ENCODE measurements at regions not wholly inside any gene's neighbourhood (a gene's known extent, or its start where the extent isn't known, plus 50 kb on each side); places are given as distances from the start of the nearest gene placed in this dataset.
"Not testable (repeated sequence)": the region's sequence is repeated elsewhere in the genome, so short reads cannot be mapped to it uniquely, and the experiment has no call there.

- H3K4me2 ChIP-seq (ENCODE audit: low read depth, low read length): no peak overlapping the region
- H3K9me3 ChIP-seq (replicated peaks; ENCODE audit: insufficient read depth, low read length): no peaks in the 10 kb centered on the region
- no peak for DNase-seq
- H3K27ac ChIP-seq (ENCODE audit: low read length): no peak overlapping the region
- no peaks in the 10 kb centered on the region for H4K20me1 ChIP-seq (ENCODE audit: insufficient read depth, low read length)
- no peaks in the 10 kb centered on the region for H3K9me2 ChIP-seq (replicated peaks; ENCODE audit: insufficient read depth, low read length)
- no peaks in the 10 kb centered on the region for H3K4me1 ChIP-seq (ENCODE audit: low read length)
- no peak for TF ChIP-seq EZH2 (optimal IDR thresholded peaks at IDR 0.05; ENCODE audit: low read depth, low read length)
- no peaks in the 10 kb centered on the region for H3K27me3 ChIP-seq (replicated peaks; ENCODE audit: insufficient read depth, low read length)
- no peak overlapping the region for H3K4me3 ChIP-seq (ENCODE audit: low read length)
- H2AFZ ChIP-seq (ENCODE audit: low read length): no peak overlapping the region
- H3K79me2 ChIP-seq (ENCODE audit: low read length): no peaks in the 10 kb centered on the region
- H3K36me3 ChIP-seq (replicated peaks; ENCODE audit: insufficient read depth, low read length): no peaks in the 10 kb centered on the region
- no peaks in the 10 kb centered on the region for H3F3A ChIP-seq (ENCODE audit: insufficient read depth, low read length)
- H3K9ac ChIP-seq (ENCODE audit: low read length): no peak overlapping the region
Measured at GRCh38 chr9:90156318-90156717, 486.3 kb downstream of the DIRAS2 start.

- Histone ChIP-seq H3K4me1 (ENCODE audit: low read length) (no peaks in the 10 kb centered on the region), H3K27me3 (replicated peaks; ENCODE audit: insufficient read depth, low read length) (no peaks in the 10 kb centered on the region)
- TF ChIP-seq CTCF (IDR thresholded peaks at IDR 0.05; ENCODE audit: low read length) (no peak), EZH2 (optimal IDR thresholded peaks at IDR 0.05; ENCODE audit: low read depth, low read length) (no peak), EZH2phosphoT487 (IDR thresholded peaks at IDR 0.05; ENCODE audit: low read length) (no peak)
Measured at GRCh38 chr9:90162326-90162725, 480.3 kb downstream of the DIRAS2 start.

GRCh38 chr9:90162819-90163218 lies 479.8 kb downstream of the DIRAS2 start:
- H3K4me1 ChIP-seq (ENCODE audit: low read length): no peaks in the 10 kb centered on the region
- no peaks in the 10 kb centered on the region for H3K9me3 ChIP-seq (replicated peaks; ENCODE audit: insufficient read depth, low read length)
- H3K36me3 ChIP-seq (replicated peaks; ENCODE audit: insufficient read depth, low read length): no peaks in the 10 kb centered on the region
- no peaks in the 10 kb centered on the region for H3K9me2 ChIP-seq (replicated peaks; ENCODE audit: insufficient read depth, low read length)
- H3K4me2 ChIP-seq (ENCODE audit: low read depth, low read length): no peak overlapping the region
- H3K27me3 ChIP-seq (replicated peaks; ENCODE audit: insufficient read depth, low read length): no peaks in the 10 kb centered on the region
- no peak overlapping the region for H3K27ac ChIP-seq (ENCODE audit: low read length)
- no peak overlapping the region for H2AFZ ChIP-seq (ENCODE audit: low read length)
- no peak for DNase-seq
- H3K9ac ChIP-seq (ENCODE audit: low read length): no peak overlapping the region
- H4K20me1 ChIP-seq (ENCODE audit: insufficient read depth, low read length): no peaks in the 10 kb centered on the region
- no peaks in the 10 kb centered on the region for H3K79me2 ChIP-seq (ENCODE audit: low read length)
- TF ChIP-seq EZH2phosphoT487 (IDR thresholded peaks at IDR 0.05; ENCODE audit: low read length): no peak
- no peak for TF ChIP-seq CTCF (IDR thresholded peaks at IDR 0.05; ENCODE audit: low read length)
- no peak for TF ChIP-seq EZH2 (optimal IDR thresholded peaks at IDR 0.05; ENCODE audit: low read depth, low read length)
- no peak overlapping the region for H3K4me3 ChIP-seq (ENCODE audit: low read length)
- no peaks in the 10 kb centered on the region for H3F3A ChIP-seq (ENCODE audit: insufficient read depth, low read length)

More at GRCh38 chr9:90162326-90162725, 480.3 kb downstream of the DIRAS2 start:
- Histone ChIP-seq H3K4me3 (ENCODE audit: low read length) (no peak overlapping the region), H3K36me3 (replicated peaks; ENCODE audit: insufficient read depth, low read length) (no peaks in the 10 kb centered on the region), H2AFZ (ENCODE audit: low read length) (no peak overlapping the region), H3F3A (ENCODE audit: insufficient read depth, low read length) (no peaks in the 10 kb centered on the region), H3K4me2 (ENCODE audit: low read depth, low read length) (no peak overlapping the region), H3K9me3 (replicated peaks; ENCODE audit: insufficient read depth, low read length) (no peaks in the 10 kb centered on the region), H3K9me2 (replicated peaks; ENCODE audit: insufficient read depth, low read length) (no peaks in the 10 kb centered on the region), H3K9ac (ENCODE audit: low read length) (no peak overlapping the region), H3K27ac (ENCODE audit: low read length) (no peak overlapping the region), H3K79me2 (ENCODE audit: low read length) (no peaks in the 10 kb centered on the region), H4K20me1 (ENCODE audit: insufficient read depth, low read length) (no peaks in the 10 kb centered on the region)
- DNase-seq: no peak

GRCh38 chr9:90165281-90165680 lies 477.3 kb downstream of the DIRAS2 start:
- no peak overlapping the region for H3K27ac ChIP-seq (ENCODE audit: low read length)
- no peak overlapping the region for H3K9ac ChIP-seq (ENCODE audit: low read length)
- no peaks in the 10 kb centered on the region for H3K79me2 ChIP-seq (ENCODE audit: low read length)
- H2AFZ ChIP-seq (ENCODE audit: low read length): no peak overlapping the region
- no peaks in the 10 kb centered on the region for H4K20me1 ChIP-seq (ENCODE audit: insufficient read depth, low read length)
- H3F3A ChIP-seq (ENCODE audit: insufficient read depth, low read length): no peaks in the 10 kb centered on the region
- TF ChIP-seq CTCF (IDR thresholded peaks at IDR 0.05; ENCODE audit: low read length) (no peak), EZH2phosphoT487 (IDR thresholded peaks at IDR 0.05; ENCODE audit: low read length) (no peak), EZH2 (optimal IDR thresholded peaks at IDR 0.05; ENCODE audit: low read depth, low read length) (no peak)
- no peaks in the 10 kb centered on the region for H3K4me1 ChIP-seq (ENCODE audit: low read length)
- no peaks in the 10 kb centered on the region for H3K27me3 ChIP-seq (replicated peaks; ENCODE audit: insufficient read depth, low read length)
- no peaks in the 10 kb centered on the region for H3K36me3 ChIP-seq (replicated peaks; ENCODE audit: insufficient read depth, low read length)
- no peak overlapping the region for H3K4me3 ChIP-seq (ENCODE audit: low read length)
- H3K4me2 ChIP-seq (ENCODE audit: low read depth, low read length): no peak overlapping the region
- no peak for DNase-seq
- H3K9me3 ChIP-seq (replicated peaks; ENCODE audit: insufficient read depth, low read length): no peaks in the 10 kb centered on the region
- H3K9me2 ChIP-seq (replicated peaks; ENCODE audit: insufficient read depth, low read length): no peaks in the 10 kb centered on the region

- H3K9me3 ChIP-seq (replicated peaks; ENCODE audit: insufficient read depth, low read length); H3K9me2 ChIP-seq (replicated peaks; ENCODE audit: insufficient read depth, low read length); H3K27me3 ChIP-seq (replicated peaks; ENCODE audit: insufficient read depth, low read length); H2AFZ ChIP-seq (ENCODE audit: low read length); H3K36me3 ChIP-seq (replicated peaks; ENCODE audit: insufficient read depth, low read length); H3K79me2 ChIP-seq (ENCODE audit: low read length); H3K27ac ChIP-seq (ENCODE audit: low read length); H3K4me3 ChIP-seq (ENCODE audit: low read length); H3F3A ChIP-seq (ENCODE audit: insufficient read depth, low read length); H3K4me2 ChIP-seq (ENCODE audit: low read depth, low read length); H3K4me1 ChIP-seq (ENCODE audit: low read length); H4K20me1 ChIP-seq (ENCODE audit: insufficient read depth, low read length); DNase-seq; H3K9ac ChIP-seq (ENCODE audit: low read length): not testable (repeated sequence)
Measured at GRCh38 chr9:90166374-90166773, 476.2 kb downstream of the DIRAS2 start.
